ENCODE measurements at regions not wholly inside any gene's neighbourhood (a gene's known extent, or its start where the extent isn't known, plus 50 kb on each side); places are given as distances from the start of the nearest gene placed in this dataset.

GRCh38 chr4:137361756-137362470 is 170.4 kb downstream of the PCDH18 start:
- no peak overlapping the region for H3K9ac ChIP-seq (ENCODE audit: low read length)
- no peaks in the 10 kb centered on the region for H3K9me3 ChIP-seq (ENCODE audit: control extremely low read depth in 1 of 3, control insufficient read depth in 2 of 3, insufficient read depth in 1 of 3, low read length in 2 of 3)
- DNase-seq (no peak), ATAC-seq (ENCODE audit: low read depth) (no peak)
- no peak overlapping the region for H3K4me2 ChIP-seq (replicated peaks; ENCODE audit: low read depth, low read length, poor library complexity, severe bottlenecking)
- H3K27me3 ChIP-seq (replicated peaks in 1 of 4; ENCODE audit: control extremely low read depth in 1 of 4, control insufficient read depth in 3 of 4, insufficient read depth in 4 of 4, low read length in 3 of 4) = no peaks in the 10 kb centered on the region
- Mint-ChIP-seq H3K4me3 (no peak overlapping the region), H3K9me3 (ENCODE audit: insufficient read depth) (no peaks in the 10 kb centered on the region), H3K27me3 (no peaks in the 10 kb centered on the region), H3K4me1 (no peaks in the 10 kb centered on the region), H3K27ac (no peak overlapping the region)
- no CpG with 5 or more reads among the region's 3 CpGs for WGBS (ENCODE audit: insufficient coverage)
- TF ChIP-seq CTCF (IDR thresholded peaks at IDR 0.05) (no peak), EZH2 (IDR thresholded peaks at IDR 0.05; ENCODE audit: borderline replicate concordance, insufficient read depth, low read depth, low read length, poor library complexity, severe bottlenecking) (no peak)
- no peak overlapping the region for H3K4me3 ChIP-seq (ENCODE audit: control extremely low read depth in 1 of 5, extremely low read depth in 1 of 5, insufficient read depth in 1 of 5, low read depth in 2 of 5, low read length in 4 of 5)
- H3K4me1 ChIP-seq (ENCODE audit: control insufficient read depth in 2 of 2, insufficient read depth in 2 of 2, low read length in 2 of 2) = no peaks in the 10 kb centered on the region
- H4K20me1 ChIP-seq (ENCODE audit: control insufficient read depth, insufficient read depth, low read length, poor library complexity, severe bottlenecking) = no peaks in the 10 kb centered on the region
- no peaks in the 10 kb centered on the region for H3K36me3 ChIP-seq (replicated peaks in 1 of 2; ENCODE audit: control extremely low read depth in 1 of 2, control insufficient read depth in 1 of 2, extremely low read depth in 1 of 2, insufficient read depth in 2 of 2, low read length in 1 of 2)
- no peak overlapping the region for H3K27ac ChIP-seq (ENCODE audit: low read length in 2 of 2)
- no peaks in the 10 kb centered on the region for H3K79me2 ChIP-seq (ENCODE audit: control insufficient read depth, insufficient read depth, low read length)
- ChIA-PET CTCF (no interaction called here), POLR2A (no interaction called here)
- H2AFZ ChIP-seq (ENCODE audit: insufficient read depth, low read depth, low read length, poor library complexity, severe bottlenecking) = no peak overlapping the region
- intact Hi-C loops (cut with micrococcal nuclease) = no loop called here

DNA sequence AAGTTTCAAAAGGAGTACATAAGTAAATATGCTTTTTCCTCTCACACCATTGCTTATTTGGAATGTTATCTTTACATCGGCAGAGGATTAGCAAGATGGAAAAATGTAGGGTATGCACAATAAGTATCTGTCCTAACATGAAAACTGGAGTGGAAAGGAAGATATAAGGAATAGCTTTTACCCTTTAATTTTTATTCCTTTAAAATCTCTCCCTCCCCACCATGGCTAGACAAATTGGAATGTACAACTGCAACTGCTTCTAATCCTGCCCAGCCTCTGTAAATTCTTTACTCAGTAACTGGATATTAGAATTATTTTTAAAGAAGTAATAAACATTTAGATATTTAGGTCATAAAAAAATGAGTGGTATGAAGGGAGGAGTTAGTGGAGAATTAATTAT is 171.5 kb downstream of the PCDH18 start:
- H3K9ac ChIP-seq (ENCODE audit: low read length) = no peak overlapping the region
- intact Hi-C loops (cut with micrococcal nuclease) = no loop called here
- no peaks in the 10 kb centered on the region for H3K79me2 ChIP-seq (ENCODE audit: control insufficient read depth, insufficient read depth, low read length)
- no peaks in the 10 kb centered on the region for H4K20me1 ChIP-seq (ENCODE audit: control insufficient read depth, insufficient read depth, low read length, poor library complexity, severe bottlenecking)
- H3K36me3 ChIP-seq (replicated peaks in 1 of 2; ENCODE audit: control extremely low read depth in 1 of 2, control insufficient read depth in 1 of 2, extremely low read depth in 1 of 2, insufficient read depth in 2 of 2, low read length in 1 of 2) = no peaks in the 10 kb centered on the region
- no peak overlapping the region for H3K27ac ChIP-seq (ENCODE audit: low read length in 2 of 2)
- ATAC-seq (ENCODE audit: low read depth) (no peak), DNase-seq (no peak)
- POLR2A ChIA-PET = no interaction called here
- no peak overlapping the region for H3K4me3 ChIP-seq (ENCODE audit: control extremely low read depth in 1 of 5, extremely low read depth in 1 of 5, insufficient read depth in 1 of 5, low read depth in 2 of 5, low read length in 4 of 5)
- H3K9me3 ChIP-seq (ENCODE audit: control extremely low read depth in 1 of 3, control insufficient read depth in 2 of 3, insufficient read depth in 1 of 3, low read length in 2 of 3) = no peaks in the 10 kb centered on the region
- H3K9me3 Mint-ChIP-seq (ENCODE audit: insufficient read depth) = no peaks in the 10 kb centered on the region
- no peak overlapping the region for H3K4me3 Mint-ChIP-seq
- TF ChIP-seq EZH2 (IDR thresholded peaks at IDR 0.05; ENCODE audit: borderline replicate concordance, insufficient read depth, low read depth, low read length, poor library complexity, severe bottlenecking) (no peak), CTCF (IDR thresholded peaks at IDR 0.05) (no peak)
- no peak overlapping the region for H2AFZ ChIP-seq (ENCODE audit: insufficient read depth, low read depth, low read length, poor library complexity, severe bottlenecking)
- no peaks in the 10 kb centered on the region for H3K27me3 Mint-ChIP-seq
- no peaks in the 10 kb centered on the region for H3K27me3 ChIP-seq (replicated peaks in 1 of 4; ENCODE audit: control extremely low read depth in 1 of 4, control insufficient read depth in 3 of 4, insufficient read depth in 4 of 4, low read length in 3 of 4)
- no CpG with 5 or more reads among the region's 1 CpG for WGBS (ENCODE audit: insufficient coverage)
- no peak overlapping the region for H3K27ac Mint-ChIP-seq
- no peaks in the 10 kb centered on the region for H3K4me1 ChIP-seq (ENCODE audit: control insufficient read depth in 2 of 2, insufficient read depth in 2 of 2, low read length in 2 of 2)
- no peak overlapping the region for H3K4me2 ChIP-seq (replicated peaks; ENCODE audit: low read depth, low read length, poor library complexity, severe bottlenecking)
- H3K4me1 Mint-ChIP-seq = no peaks in the 10 kb centered on the region
- CTCF ChIA-PET = no interaction called here
